CD14-positive monocyte (primary cell): ENCODE measurements at regions not wholly inside any gene's neighbourhood (a gene's known extent, or its start where the extent isn't known, plus 50 kb on each side); places are given as distances from the start of the nearest gene placed in this dataset.

Source experiments
- DNase-seq, 3 donors: peaks; one replicate each; pipeline ENCODE4 v3.0.0-alpha.2; 2011 to 2022
- H2AFZ ChIP-seq: 2 replicates; pipeline ENCODE4 v1.6.0; 2012; ENCODE audit warnings: mild to moderate bottlenecking, low read depth, low read length, inconsistent platforms; ENCODE audit not compliant: insufficient read depth, poor library complexity, severe bottlenecking
- H3K27ac ChIP-seq, 2 donors: 1 replicate in 1 of 2; 2 replicates in 1 of 2; pipeline ENCODE4 v1.5.1; 2012 to 2013; ENCODE audit warnings: low read length in 2 of 2, control low read depth in 1 of 2, inconsistent platforms in 1 of 2, low read depth in 1 of 2, mild to moderate bottlenecking in 1 of 2
- H3K27me3 ChIP-seq, 2 donors: one replicate each; pipeline versions ENCODE4 v1.6.0 to v1.6.1; 2011 to 2013; ENCODE audit warnings: low read length in 2 of 2; ENCODE audit not compliant: control insufficient read depth in 2 of 2, insufficient read depth in 2 of 2
- H3K36me3 ChIP-seq, 2 donors: replicated peaks in 1 of 2; 1 replicate in 1 of 2; 2 replicates in 1 of 2; pipeline versions ENCODE4 v1.5.1 to v1.6.1; 2012 to 2013; ENCODE audit warnings: low read length in 2 of 2, control low read depth in 1 of 2, inconsistent platforms in 1 of 2, mild to moderate bottlenecking in 1 of 2; ENCODE audit not compliant: insufficient read depth in 2 of 2, control insufficient read depth in 1 of 2
- H3K4me1 ChIP-seq, 2 donors: 1 replicate in 1 of 2; 2 replicates in 1 of 2; pipeline versions ENCODE4 v1.5.1 to v1.6.1; 2012 to 2013; ENCODE audit warnings: low read length in 2 of 2, control low read depth in 1 of 2, inconsistent platforms in 1 of 2, mild to moderate bottlenecking in 1 of 2, moderate library complexity in 1 of 2; ENCODE audit not compliant: insufficient read depth in 2 of 2, control insufficient read depth in 1 of 2
- H3K4me2 ChIP-seq: replicated peaks from 2 replicates; pipeline ENCODE3; 2012; ENCODE audit warnings: low read length, moderate library complexity, mild to moderate bottlenecking; ENCODE audit not compliant: poor library complexity, severe bottlenecking; ENCODE audit errors: extremely low read depth
- H3K4me3 ChIP-seq, 3 experiments: fragments of 200-600 bp in 1 of 3; sonication (generic) in 1 of 3; replicated peaks in 1 of 3; 1 replicate in 2 of 3; 2 replicates in 1 of 3; pipeline ENCODE4 v1.5.1; 2011 to 2013; ENCODE audit warnings: low read length in 3 of 3, mild to moderate bottlenecking in 3 of 3, control low read depth in 2 of 3, low read depth in 2 of 3, inconsistent platforms in 1 of 3, moderate library complexity in 1 of 3
- H3K79me2 ChIP-seq: 2 replicates; pipeline ENCODE4 v1.6.0; 2012; ENCODE audit warnings: mild to moderate bottlenecking, control low read depth, inconsistent platforms, low read length, moderate library complexity; ENCODE audit not compliant: insufficient read depth
- H3K9ac ChIP-seq: 2 replicates; pipeline ENCODE4 v1.6.0; 2017; ENCODE audit warnings: low read length, mild to moderate bottlenecking; ENCODE audit not compliant: insufficient read depth, poor library complexity, severe bottlenecking
- H3K9me3 ChIP-seq, 2 donors: replicated peaks in 1 of 2; 1 replicate in 1 of 2; 2 replicates in 1 of 2; pipeline versions ENCODE4 v1.5.1 to v1.6.1; 2012 to 2013; ENCODE audit warnings: low read length in 2 of 2, control low read depth in 1 of 2; ENCODE audit not compliant: control insufficient read depth in 1 of 2, insufficient read depth in 1 of 2
- H4K20me1 ChIP-seq: 2 replicates; pipeline ENCODE4 v1.6.0; 2012; ENCODE audit warnings: mild to moderate bottlenecking, low read length, control low read depth, moderate library complexity; ENCODE audit not compliant: insufficient read depth
- H3K27ac Mint-ChIP-seq, 7 donors: one replicate each; pipeline ENCODE4 v1.8.0; 2020; ENCODE audit warnings: mild to moderate bottlenecking in 7 of 7, mixed read lengths in 7 of 7, moderate library complexity in 6 of 7, inconsistent platforms in 2 of 7
- H3K27me3 Mint-ChIP-seq, 3 donors: one replicate each; pipeline ENCODE4 v1.8.0; 2021 to 2022; ENCODE audit warnings: low read depth in 3 of 3, mild to moderate bottlenecking in 3 of 3, mixed read lengths in 3 of 3, moderate library complexity in 3 of 3, inconsistent platforms in 1 of 3
- H3K36me3 Mint-ChIP-seq, 2 donors: one replicate each; pipeline ENCODE4 v1.8.0; 2020; ENCODE audit warnings: mixed read lengths in 2 of 2, inconsistent platforms in 1 of 2, mild to moderate bottlenecking in 1 of 2
- H3K4me1 Mint-ChIP-seq: one replicate; pipeline ENCODE4 v1.8.0; 2020; ENCODE audit warnings: mild to moderate bottlenecking, mixed read lengths
- H3K4me3 Mint-ChIP-seq, 2 donors: one replicate each; pipeline ENCODE4 v1.8.0; 2020; ENCODE audit warnings: mild to moderate bottlenecking in 2 of 2, mixed read lengths in 2 of 2, moderate library complexity in 1 of 2
- H3K9me3 Mint-ChIP-seq, 7 donors: one replicate each; pipeline ENCODE4 v1.8.0; 2020 to 2022; ENCODE audit warnings: mixed read lengths in 7 of 7, mild to moderate bottlenecking in 6 of 7, moderate library complexity in 6 of 7, inconsistent platforms in 2 of 7
- WGBS: methylation state at CpG from one replicate; pipeline ENCODE4 v1.1.5; 2013; ENCODE audit warnings: missing lambda C conversion rate; ENCODE audit not compliant: insufficient coverage; 5-methylcytosine and 5-hydroxymethylcytosine counted together
- intact Hi-C, 2 donors: fragments of 100-400 bp; cut with micrococcal nuclease; formaldehyde crosslinking; loops; one replicate each; pipeline versions ENCODE4 v1.15.0 to v1.15.1; 2023
- TF ChIP-seq, protein P1 (sequence below): fragments of 200-600 bp; IDR thresholded peaks from one replicate; pipeline ENCODE4 v1.8.0; 2022; ENCODE audit warnings: antibody characterized with exemption, mild to moderate bottlenecking

DNA sequence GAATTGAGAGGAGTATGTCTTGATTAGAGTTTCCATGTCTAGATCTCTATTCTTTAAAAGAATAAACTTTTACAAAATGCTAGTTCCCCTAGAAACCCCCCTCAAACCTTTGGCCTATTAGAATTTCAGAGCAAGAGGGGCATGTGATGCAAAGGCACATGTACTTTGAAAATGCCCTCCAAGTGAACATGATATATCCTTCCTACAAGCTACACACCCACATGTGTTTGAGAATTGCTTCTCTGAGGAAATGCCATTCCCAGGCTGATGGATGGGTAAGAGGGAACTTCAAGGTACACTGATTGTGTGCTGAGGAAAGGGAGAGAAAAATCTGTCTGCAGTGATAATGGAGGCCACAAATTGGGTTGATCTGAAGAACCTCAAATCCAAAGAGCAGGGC lies 59.5 kb upstream of the PSMA1 start:
- Mint-ChIP-seq H3K4me3 (no peak overlapping the region), H3K4me1 (peaks cover 24% of the 10 kb centered on the region), H3K27ac (peak overlapping the region in 5 of 7 donors; percentile 0 to 87 (median 21)), H3K36me3 (peaks cover 5 to 17% of the 10 kb centered on the region in 2 donors), H3K9me3 (peaks cover 0 to 11% (median 6%) of the 10 kb centered on the region in 7 donors), H3K27me3 (peaks cover 0 to 1% (median 0%) of the 10 kb centered on the region in 3 donors)
- Histone ChIP-seq H2AFZ (no peak overlapping the region), H4K20me1 (no peaks in the 10 kb centered on the region), H3K9ac (no peak overlapping the region), H3K36me3 (no peaks in the 10 kb centered on the region), H3K4me2 (no peak overlapping the region), H3K9me3 (no peaks in the 10 kb centered on the region), H3K4me1 (peaks cover 19 to 24% of the 10 kb centered on the region in 2 donors), H3K4me3 (no peak overlapping the region), H3K27me3 (no peaks in the 10 kb centered on the region), H3K79me2 (no peaks in the 10 kb centered on the region), H3K27ac (no peak overlapping the region)
- DNase-seq: no peak
- intact Hi-C loops: no loop called here
- TF ChIP-seq, protein P1, sequence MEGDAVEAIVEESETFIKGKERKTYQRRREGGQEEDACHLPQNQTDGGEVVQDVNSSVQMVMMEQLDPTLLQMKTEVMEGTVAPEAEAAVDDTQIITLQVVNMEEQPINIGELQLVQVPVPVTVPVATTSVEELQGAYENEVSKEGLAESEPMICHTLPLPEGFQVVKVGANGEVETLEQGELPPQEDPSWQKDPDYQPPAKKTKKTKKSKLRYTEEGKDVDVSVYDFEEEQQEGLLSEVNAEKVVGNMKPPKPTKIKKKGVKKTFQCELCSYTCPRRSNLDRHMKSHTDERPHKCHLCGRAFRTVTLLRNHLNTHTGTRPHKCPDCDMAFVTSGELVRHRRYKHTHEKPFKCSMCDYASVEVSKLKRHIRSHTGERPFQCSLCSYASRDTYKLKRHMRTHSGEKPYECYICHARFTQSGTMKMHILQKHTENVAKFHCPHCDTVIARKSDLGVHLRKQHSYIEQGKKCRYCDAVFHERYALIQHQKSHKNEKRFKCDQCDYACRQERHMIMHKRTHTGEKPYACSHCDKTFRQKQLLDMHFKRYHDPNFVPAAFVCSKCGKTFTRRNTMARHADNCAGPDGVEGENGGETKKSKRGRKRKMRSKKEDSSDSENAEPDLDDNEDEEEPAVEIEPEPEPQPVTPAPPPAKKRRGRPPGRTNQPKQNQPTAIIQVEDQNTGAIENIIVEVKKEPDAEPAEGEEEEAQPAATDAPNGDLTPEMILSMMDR: no peak

DNA sequence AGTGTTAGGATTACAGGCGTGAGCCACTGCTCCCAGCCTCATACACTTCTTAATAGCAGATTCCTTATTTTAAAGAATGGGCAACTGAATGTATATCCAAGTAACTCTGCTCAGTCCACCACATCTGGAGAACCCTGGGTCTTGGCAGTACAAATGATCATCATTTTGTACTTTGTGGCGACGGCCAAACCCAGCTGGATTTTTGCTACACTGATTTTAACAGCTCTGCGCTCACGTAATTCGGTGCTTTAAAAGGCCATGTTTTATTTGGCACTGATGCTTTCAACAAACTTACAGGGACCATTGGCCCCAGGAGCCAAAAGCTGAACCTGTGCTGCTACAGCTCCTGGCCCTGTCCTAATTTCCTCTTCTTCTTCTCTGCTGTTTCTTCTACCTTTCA lies 60.8 kb upstream of the PDE3B start:
- H3K9ac ChIP-seq: no peak overlapping the region
- no peak for DNase-seq
- 100% methylated on average over 5 of the region's 6 CpGs for WGBS
- no peaks in the 10 kb centered on the region for H4K20me1 ChIP-seq
- Mint-ChIP-seq H3K36me3 (peaks cover 0 to 13% of the 10 kb centered on the region in 2 donors), H3K4me1 (peaks cover 33% of the 10 kb centered on the region), H3K27me3 (peaks cover 0 to 1% (median 1%) of the 10 kb centered on the region in 3 donors), H3K9me3 (peaks cover 0 to 6% (median 0%) of the 10 kb centered on the region in 7 donors), H3K4me3 (no peak overlapping the region), H3K27ac (peak overlapping the region in 1 of 7 donors; percentile 41)
- H3K79me2 ChIP-seq: no peaks in the 10 kb centered on the region
- no peak overlapping the region for H2AFZ ChIP-seq
- H3K4me3 ChIP-seq: no peak overlapping the region
- no peaks in the 10 kb centered on the region for H3K27me3 ChIP-seq
- intact Hi-C loops: no loop called here
- H3K9me3 ChIP-seq: no peaks in the 10 kb centered on the region
- TF ChIP-seq, protein P1: no peak
- no peaks in the 10 kb centered on the region for H3K36me3 ChIP-seq
- no peak overlapping the region for H3K27ac ChIP-seq
- no peak overlapping the region for H3K4me2 ChIP-seq
- H3K4me1 ChIP-seq: peaks cover 30 to 34% of the 10 kb centered on the region in 2 donors
